Caco-2 (cell line): ENCODE measurements at regions not wholly inside any gene's neighbourhood (a gene's known extent, or its start where the extent isn't known, plus 50 kb on each side); places are given as distances from the start of the nearest gene placed in this dataset.

Experiments
- BruUV-seq: library from RNA; stranded (reverse); fragments of 400-500 nt; replicated peaks from 2 replicates; lab custom pipeline; 2021; lab: Mats Ljungman, UMichigan
- CTCF ChIA-PET: fragments of 300-600 bp; sonication (Branson Sonifier 250); formaldehyde crosslinking; loops from one replicate; lab custom pipeline; 2022; ENCODE audit warnings: antibody characterized with exemption; lab: Charles Lee
- POLR2A ChIA-PET: fragments of 300-600 bp; sonication (Branson Sonifier 250); formaldehyde crosslinking; loops from one replicate; lab custom pipeline; 2022; ENCODE audit warnings: antibody characterized with exemption; lab: Charles Lee
- DNase-seq, 2 experiments: peaks; one replicate each; pipeline versions ENCODE4 v3.0.0 to v3.0.0-alpha.2; 2020 to 2022
- H3K27me3 ChIP-seq: replicated peaks from 2 replicates; pipeline ENCODE4 v1.6.0; 2011; ENCODE audit warnings: low read length; ENCODE audit not compliant: control insufficient read depth, insufficient read depth
- H3K36me3 ChIP-seq: 2 replicates; pipeline ENCODE4 v1.5.1; 2011; ENCODE audit warnings: low read length; ENCODE audit not compliant: control insufficient read depth, insufficient read depth
- H3K4me1 ChIP-seq: fragments of 250-450 bp; sonication (Bioruptor Pico); 2 replicates; pipeline ENCODE4 v1.5.1; 2020; ENCODE audit warnings: mild to moderate bottlenecking
- H3K4me3 ChIP-seq: 2 replicates; pipeline ENCODE4 v1.5.1; 2011; ENCODE audit warnings: low read depth, mild to moderate bottlenecking, control low read depth, low read length
- H3K9me3 ChIP-seq: fragments of 250-450 bp; sonication (Bioruptor Pico); 2 replicates; pipeline ENCODE4 v1.5.1; 2020; ENCODE audit warnings: mild to moderate bottlenecking, moderate library complexity
- H3K27ac Mint-ChIP-seq: one replicate; pipeline ENCODE4 v1.8.0; 2022; ENCODE audit warnings: mixed read lengths; ENCODE audit not compliant: unreplicated experiment
- H3K27me3 Mint-ChIP-seq: one replicate; pipeline ENCODE4 v1.8.0; 2022; ENCODE audit warnings: mixed read lengths; ENCODE audit not compliant: insufficient read depth, unreplicated experiment
- H3K36me3 Mint-ChIP-seq: one replicate; pipeline ENCODE4 v1.8.0; 2022; ENCODE audit warnings: mild to moderate bottlenecking, mixed read lengths; ENCODE audit not compliant: insufficient read depth, unreplicated experiment
- H3K4me1 Mint-ChIP-seq: one replicate; pipeline ENCODE4 v1.8.0; 2022; ENCODE audit warnings: low read depth, mixed read lengths; ENCODE audit not compliant: unreplicated experiment
- H3K4me3 Mint-ChIP-seq: one replicate; pipeline ENCODE4 v1.8.0; 2022; ENCODE audit warnings: mild to moderate bottlenecking, moderate library complexity, mixed read lengths; ENCODE audit not compliant: unreplicated experiment
- H3K9me3 Mint-ChIP-seq: one replicate; pipeline ENCODE4 v1.8.0; 2022; ENCODE audit warnings: mixed read lengths; ENCODE audit not compliant: unreplicated experiment
- intact Hi-C: fragments of 100-400 bp; cut with micrococcal nuclease; formaldehyde crosslinking; loops from one replicate; pipeline ENCODE4 v1.10.0; 2022; ENCODE audit not compliant: unreplicated experiment
- TF ChIP-seq, protein P1 (sequence below), 2 experiments: fragments of 200-600 bp in 1 of 2; IDR thresholded peaks; 1 replicate in 1 of 2; 2 replicates in 1 of 2; pipeline versions ENCODE4 v1.5.1 to v1.8.0; 2011 to 2022; ENCODE audit warnings: antibody characterized with exemption in 1 of 2, control low read depth in 1 of 2, inconsistent platforms in 1 of 2, low read depth in 1 of 2, low read length in 1 of 2, mild to moderate bottlenecking in 1 of 2, moderate library complexity in 1 of 2; ENCODE audit not compliant: insufficient read depth in 1 of 2, severe bottlenecking in 1 of 2, unreplicated experiment in 1 of 2

GRCh38 chr18:71976744-71977143, 567.4 kb downstream of the CBLN2 start:
- POLR2A ChIA-PET = no interaction called here
- Mint-ChIP-seq H3K27ac (no peak overlapping the region), H3K36me3 (no peaks in the 10 kb centered on the region), H3K4me3 (no peak overlapping the region), H3K9me3 (no peaks in the 10 kb centered on the region), H3K27me3 (no peaks in the 10 kb centered on the region), H3K4me1 (no peaks in the 10 kb centered on the region)
- no TSS peak for BruUV-seq
- Histone ChIP-seq H3K36me3 (no peaks in the 10 kb centered on the region), H3K9me3 (no peaks in the 10 kb centered on the region), H3K27me3 (no peaks in the 10 kb centered on the region), H3K4me3 (no peak overlapping the region), H3K4me1 (no peaks in the 10 kb centered on the region)
- TF ChIP-seq, protein P1, sequence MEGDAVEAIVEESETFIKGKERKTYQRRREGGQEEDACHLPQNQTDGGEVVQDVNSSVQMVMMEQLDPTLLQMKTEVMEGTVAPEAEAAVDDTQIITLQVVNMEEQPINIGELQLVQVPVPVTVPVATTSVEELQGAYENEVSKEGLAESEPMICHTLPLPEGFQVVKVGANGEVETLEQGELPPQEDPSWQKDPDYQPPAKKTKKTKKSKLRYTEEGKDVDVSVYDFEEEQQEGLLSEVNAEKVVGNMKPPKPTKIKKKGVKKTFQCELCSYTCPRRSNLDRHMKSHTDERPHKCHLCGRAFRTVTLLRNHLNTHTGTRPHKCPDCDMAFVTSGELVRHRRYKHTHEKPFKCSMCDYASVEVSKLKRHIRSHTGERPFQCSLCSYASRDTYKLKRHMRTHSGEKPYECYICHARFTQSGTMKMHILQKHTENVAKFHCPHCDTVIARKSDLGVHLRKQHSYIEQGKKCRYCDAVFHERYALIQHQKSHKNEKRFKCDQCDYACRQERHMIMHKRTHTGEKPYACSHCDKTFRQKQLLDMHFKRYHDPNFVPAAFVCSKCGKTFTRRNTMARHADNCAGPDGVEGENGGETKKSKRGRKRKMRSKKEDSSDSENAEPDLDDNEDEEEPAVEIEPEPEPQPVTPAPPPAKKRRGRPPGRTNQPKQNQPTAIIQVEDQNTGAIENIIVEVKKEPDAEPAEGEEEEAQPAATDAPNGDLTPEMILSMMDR (IDR thresholded peaks at IDR 0.05; ENCODE audit: insufficient read depth in 1 of 2, low read depth in 1 of 2, low read length in 1 of 2, severe bottlenecking in 1 of 2, unreplicated experiment in 1 of 2) = no peak
- intact Hi-C loops = no loop called here
- CTCF ChIA-PET = no interaction called here
- no peak for DNase-seq

DNA sequence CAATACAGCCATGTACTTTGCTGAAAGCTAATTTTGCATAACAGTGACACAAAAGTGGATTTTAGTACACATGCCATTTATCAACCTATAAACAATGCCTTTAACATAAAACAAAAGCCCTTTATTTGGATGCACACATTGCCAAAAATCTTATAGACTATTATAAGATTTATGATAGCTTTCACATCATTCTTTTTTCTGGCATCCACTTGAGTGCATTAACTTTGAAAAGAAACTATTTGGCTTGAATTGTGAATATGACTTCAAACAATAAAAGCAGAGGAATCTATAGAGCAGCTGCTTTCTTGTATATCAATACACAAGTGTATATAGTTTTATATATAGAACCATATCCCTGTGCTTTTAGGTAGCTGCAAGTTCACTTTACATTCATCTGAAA, 577.4 kb downstream of the CBLN2 start:
- H3K36me3 ChIP-seq = no peaks in the 10 kb centered on the region
- no TSS peak for BruUV-seq
- no peaks in the 10 kb centered on the region for H3K27me3 ChIP-seq
- H3K9me3 ChIP-seq = no peaks in the 10 kb centered on the region
- no peaks in the 10 kb centered on the region for H3K9me3 Mint-ChIP-seq
- no peaks in the 10 kb centered on the region for H3K4me1 Mint-ChIP-seq
- no peak for DNase-seq
- ChIA-PET POLR2A (no interaction called here), CTCF (no interaction called here)
- H3K27ac Mint-ChIP-seq = no peak overlapping the region
- TF ChIP-seq, protein P1 (IDR thresholded peaks at IDR 0.05; ENCODE audit: insufficient read depth in 1 of 2, low read depth in 1 of 2, low read length in 1 of 2, severe bottlenecking in 1 of 2, unreplicated experiment in 1 of 2) = no peak
- intact Hi-C loops = no loop called here
- no peak overlapping the region for H3K4me3 ChIP-seq
- H3K4me1 ChIP-seq = no peaks in the 10 kb centered on the region
- no peaks in the 10 kb centered on the region for H3K36me3 Mint-ChIP-seq
- H3K27me3 Mint-ChIP-seq = no peaks in the 10 kb centered on the region
- no peak overlapping the region for H3K4me3 Mint-ChIP-seq

DNA sequence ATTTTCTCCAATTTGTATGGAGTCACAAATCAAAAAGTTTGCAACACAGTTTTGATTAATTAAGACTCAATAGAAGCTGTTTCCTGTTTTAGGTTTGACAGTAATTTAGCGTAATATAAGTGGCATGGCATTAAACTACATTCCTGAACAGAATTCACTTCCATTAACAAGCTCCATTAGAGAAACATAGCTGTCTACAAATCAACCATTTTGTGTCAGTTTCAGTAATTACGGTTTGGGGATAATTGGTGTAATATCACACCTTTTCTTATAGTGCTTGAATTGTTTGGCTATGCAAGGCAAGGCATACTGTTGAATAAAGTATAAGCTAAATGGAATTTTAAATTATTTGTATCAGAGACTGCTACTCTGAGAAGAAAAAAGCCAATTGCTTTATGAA, 585.5 kb downstream of the CBLN2 start:
- Mint-ChIP-seq H3K4me1 (no peaks in the 10 kb centered on the region), H3K27me3 (no peaks in the 10 kb centered on the region), H3K27ac (no peak overlapping the region), H3K9me3 (no peaks in the 10 kb centered on the region), H3K36me3 (no peaks in the 10 kb centered on the region), H3K4me3 (no peak overlapping the region)
- H3K4me3 ChIP-seq = no peak overlapping the region
- ChIA-PET CTCF (no interaction called here), POLR2A (no interaction called here)
- no peaks in the 10 kb centered on the region for H3K27me3 ChIP-seq
- DNase-seq = no peak
- no peaks in the 10 kb centered on the region for H3K36me3 ChIP-seq
- TF ChIP-seq, protein P1 (IDR thresholded peaks at IDR 0.05; ENCODE audit: insufficient read depth in 1 of 2, low read depth in 1 of 2, low read length in 1 of 2, severe bottlenecking in 1 of 2, unreplicated experiment in 1 of 2) = no peak
- no TSS peak for BruUV-seq
- H3K4me1 ChIP-seq = no peaks in the 10 kb centered on the region
- H3K9me3 ChIP-seq = no peaks in the 10 kb centered on the region
- intact Hi-C loops = no loop called here
